Activated CD8-positive, alpha-beta T cell treated with anti-CD3 and anti-CD28 coated beads for 36 hours (primary cell): ENCODE measurements at regions not wholly inside any gene's neighbourhood (a gene's known extent, or its start where the extent isn't known, plus 50 kb on each side); places are given as distances from the start of the nearest gene placed in this dataset.
"Not testable (repeated sequence)": the region's sequence is repeated elsewhere in the genome, so short reads cannot be mapped to it uniquely, and the experiment has no call there.

Source experiments
- ATAC-seq: fragments of 200-7000 bp; cut with Tn5 transposase; one replicate; pipeline ENCODE4 v1.10.0; 2021; ENCODE audit warnings: mild to moderate bottlenecking, moderate library complexity
- CTCF ChIA-PET: fragments of 350-600 bp; sonication (Branson Sonifier 250); formaldehyde crosslinking; loops from one replicate; lab custom pipeline; 2021; ENCODE audit warnings: antibody characterized with exemption; lab: Charles Lee
- POLR2A ChIA-PET: fragments of 350-600 bp; sonication (Branson Sonifier 250); formaldehyde crosslinking; loops from one replicate; lab custom pipeline; 2021; ENCODE audit warnings: antibody characterized with exemption; lab: Charles Lee
- DNase-seq: peaks from one replicate; pipeline ENCODE4 v3.0.0-alpha.2; 2020
- H3K27ac Mint-ChIP-seq: one replicate; pipeline ENCODE4 v1.8.0; 2021; ENCODE audit warnings: mild to moderate bottlenecking, mixed read lengths
- H3K27me3 Mint-ChIP-seq: one replicate; pipeline ENCODE4 v1.8.0; 2021; ENCODE audit warnings: mixed read lengths
- H3K36me3 Mint-ChIP-seq: one replicate; pipeline ENCODE4 v1.8.0; 2021; ENCODE audit warnings: low read depth, mixed read lengths
- H3K4me1 Mint-ChIP-seq: one replicate; pipeline ENCODE4 v1.8.0; 2021; ENCODE audit warnings: low read depth, mixed read lengths
- H3K4me3 Mint-ChIP-seq: one replicate; pipeline ENCODE4 v1.8.0; 2021; ENCODE audit warnings: mild to moderate bottlenecking, moderate library complexity, mixed read lengths
- H3K9me3 Mint-ChIP-seq: one replicate; pipeline ENCODE4 v1.8.0; 2021; ENCODE audit warnings: mixed read lengths
- CTCF ChIP-seq: fragments of 200-600 bp; IDR thresholded peaks from one replicate; pipeline ENCODE4 v1.8.0; 2022; ENCODE audit warnings: antibody characterized with exemption, mild to moderate bottlenecking
- intact Hi-C: fragments of 100-400 bp; cut with micrococcal nuclease; formaldehyde crosslinking; loops from one replicate; pipeline ENCODE4 v1.10.0; 2022

- POLR2A ChIA-PET = no interaction called here
- no peak for ATAC-seq
Measured at GRCh38 chr6:141843178-141843834, 289.4 kb upstream of the GJE1 start.

GRCh38 chr6:141833001-141833655 is 299.6 kb upstream of the GJE1 start:
- H3K4me1 Mint-ChIP-seq = no peaks in the 10 kb centered on the region
- no peak overlapping the region for H3K27ac Mint-ChIP-seq
- no peaks in the 10 kb centered on the region for H3K36me3 Mint-ChIP-seq
- H3K9me3 Mint-ChIP-seq = no peaks in the 10 kb centered on the region
- no peaks in the 10 kb centered on the region for H3K27me3 Mint-ChIP-seq
- POLR2A ChIA-PET = no interaction called here
- DNase-seq = no peak
- H3K4me3 Mint-ChIP-seq = no peak overlapping the region
- ATAC-seq = no peak
- intact Hi-C loops = no loop called here
- CTCF ChIA-PET = no interaction called here
- no peak for TF ChIP-seq CTCF

More at GRCh38 chr6:141843178-141843834, 289.4 kb upstream of the GJE1 start:
- no peaks in the 10 kb centered on the region for H3K9me3 Mint-ChIP-seq
- H3K27ac Mint-ChIP-seq = no peak overlapping the region
- no peak for DNase-seq
- H3K4me1 Mint-ChIP-seq = peaks cover 21% of the 10 kb centered on the region
- H3K4me3 Mint-ChIP-seq = no peak overlapping the region
- intact Hi-C loops = no loop called here
- H3K27me3 Mint-ChIP-seq = no peaks in the 10 kb centered on the region
- no peaks in the 10 kb centered on the region for H3K36me3 Mint-ChIP-seq
- CTCF ChIA-PET = no interaction called here
- no peak for TF ChIP-seq CTCF

- ChIA-PET CTCF (no interaction called here), POLR2A (no interaction called here)
- no peak overlapping the region for H3K27ac Mint-ChIP-seq
- DNase-seq (no peak), ATAC-seq (no peak)
- H3K36me3 Mint-ChIP-seq = no peaks in the 10 kb centered on the region
- TF ChIP-seq CTCF = no peak
- H3K27me3 Mint-ChIP-seq = no peaks in the 10 kb centered on the region
- intact Hi-C loops = no loop called here
- H3K4me3 Mint-ChIP-seq = no peak overlapping the region
- H3K9me3 Mint-ChIP-seq = no peaks in the 10 kb centered on the region
- no peaks in the 10 kb centered on the region for H3K4me1 Mint-ChIP-seq
Measured at GRCh38 chr6:141830530-141830929, 302.2 kb upstream of the GJE1 start.

GRCh38 chr6:141829566-141830360 is 303.0 kb upstream of the GJE1 start:
- Mint-ChIP-seq H3K4me1 (no peaks in the 10 kb centered on the region), H3K36me3 (no peaks in the 10 kb centered on the region), H3K27me3 (no peaks in the 10 kb centered on the region), H3K9me3 (peaks cover 2% of the 10 kb centered on the region), H3K27ac (no peak overlapping the region), H3K4me3 (no peak overlapping the region)
- DNase-seq = no peak
- intact Hi-C loops = no loop called here
- ATAC-seq = no peak
- no peak for TF ChIP-seq CTCF
- POLR2A ChIA-PET = no interaction called here
- CTCF ChIA-PET = no interaction called here

- Mint-ChIP-seq H3K27me3 (no peaks in the 10 kb centered on the region), H3K4me1 (no peaks in the 10 kb centered on the region), H3K4me3 (no peak overlapping the region), H3K27ac (no peak overlapping the region), H3K9me3 (peaks cover 9% of the 10 kb centered on the region), H3K36me3 (no peaks in the 10 kb centered on the region)
- DNase-seq (no peak), ATAC-seq (no peak)
- TF ChIP-seq CTCF = no peak
- intact Hi-C loops = no loop called here
- ChIA-PET CTCF (no interaction called here), POLR2A (no interaction called here)
Measured at GRCh38 chr6:141824350-141824749, 308.4 kb upstream of the GJE1 start.

GRCh38 chr6:141815039-141815438 is 317.7 kb upstream of the GJE1 start:
- ATAC-seq, H3K27me3 Mint-ChIP-seq, POLR2A ChIA-PET, H3K4me1 Mint-ChIP-seq, intact Hi-C loops, H3K36me3 Mint-ChIP-seq, H3K27ac Mint-ChIP-seq, DNase-seq, H3K9me3 Mint-ChIP-seq, CTCF ChIA-PET, H3K4me3 Mint-ChIP-seq: not testable (repeated sequence)
